ENCODE measurements at regions not wholly inside any gene's neighbourhood (a gene's known extent, or its start where the extent isn't known, plus 50 kb on each side); places are given as distances from the start of the nearest gene placed in this dataset.
"Not testable (repeated sequence)": the region's sequence is repeated elsewhere in the genome, so short reads cannot be mapped to it uniquely, and the experiment has no call there.

DNA sequence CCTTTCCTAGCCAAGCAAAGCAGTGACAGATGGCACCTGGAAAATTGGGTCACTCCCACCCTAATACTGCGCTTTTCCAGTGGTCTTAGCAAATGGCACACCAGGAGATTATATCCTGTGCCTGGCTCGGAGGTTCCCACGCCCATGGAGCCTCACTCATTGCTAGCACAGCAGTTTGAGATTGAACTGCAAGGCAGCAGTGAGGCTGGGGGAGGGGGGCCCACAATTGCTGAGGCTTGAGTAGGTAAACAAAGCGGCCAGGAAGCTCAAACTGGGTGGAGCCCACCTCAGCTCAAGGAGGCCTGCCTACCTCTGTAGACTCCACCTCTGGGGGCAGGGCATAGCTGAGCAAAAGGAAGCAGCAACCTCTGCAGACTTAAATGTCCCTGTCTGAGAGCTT lies 635.0 kb downstream of the C12orf50 start:
- DNase-seq, result not testable (repeated sequence)

DNA sequence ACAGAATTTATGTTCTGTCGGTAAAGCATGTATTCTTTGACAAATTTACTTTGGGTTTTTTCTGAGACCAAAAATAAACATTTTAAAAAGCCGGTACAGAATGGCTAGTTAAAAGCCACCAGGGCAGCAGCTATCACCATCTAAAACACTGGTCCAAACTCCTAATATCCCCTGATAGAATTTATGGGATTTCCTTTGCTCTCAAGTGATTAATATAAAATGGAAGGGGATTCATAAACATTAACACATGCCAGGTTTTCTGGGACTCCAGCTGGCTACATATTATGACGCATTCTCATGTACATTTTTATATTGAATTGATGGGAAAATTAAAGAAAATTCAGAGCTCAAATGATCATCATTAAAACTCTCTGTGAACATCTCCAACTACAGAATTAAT lies 640.8 kb downstream of the C12orf50 start:
- no peak for DNase-seq

DNA sequence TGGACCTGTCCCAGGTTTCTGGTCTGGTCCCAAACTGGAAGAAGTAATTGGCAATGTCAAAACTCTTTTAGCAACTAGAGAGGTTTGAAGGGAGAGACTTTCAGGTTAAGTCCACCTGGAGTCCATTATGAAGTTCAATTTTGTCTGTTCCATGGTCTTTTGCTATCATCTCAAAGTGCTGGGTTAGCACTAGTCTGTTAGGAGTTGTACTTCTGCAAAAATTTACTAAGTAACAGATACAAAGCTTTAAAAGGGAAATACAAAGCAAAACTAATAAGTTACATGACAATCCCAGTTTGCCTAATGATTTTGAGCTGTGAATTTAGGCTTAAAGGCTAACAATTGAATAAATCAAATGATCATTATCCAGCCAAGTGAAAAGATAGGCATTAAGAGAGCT lies 643.9 kb downstream of the C12orf50 start:
- DNase-seq, result no peak

DNA sequence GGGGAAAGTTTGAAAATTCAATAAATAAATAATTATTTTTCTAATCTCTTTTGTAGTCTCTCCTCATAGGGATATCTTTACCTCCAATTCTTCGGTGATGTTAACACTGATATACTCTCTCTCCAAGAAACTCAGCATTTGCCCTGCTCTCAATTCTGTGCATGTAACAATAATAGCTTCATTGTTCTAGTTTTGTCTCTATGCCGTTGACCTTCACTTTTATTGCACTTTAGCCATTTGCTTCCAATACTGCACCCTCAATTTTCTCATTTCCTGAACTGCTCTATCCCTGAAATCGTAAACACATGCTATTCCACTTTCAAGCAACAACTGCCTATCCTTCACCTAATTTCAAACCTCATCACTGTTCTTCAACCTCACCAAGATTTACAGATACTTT lies 645.0 kb downstream of the C12orf50 start:
- DNase-seq, result no peak

DNA sequence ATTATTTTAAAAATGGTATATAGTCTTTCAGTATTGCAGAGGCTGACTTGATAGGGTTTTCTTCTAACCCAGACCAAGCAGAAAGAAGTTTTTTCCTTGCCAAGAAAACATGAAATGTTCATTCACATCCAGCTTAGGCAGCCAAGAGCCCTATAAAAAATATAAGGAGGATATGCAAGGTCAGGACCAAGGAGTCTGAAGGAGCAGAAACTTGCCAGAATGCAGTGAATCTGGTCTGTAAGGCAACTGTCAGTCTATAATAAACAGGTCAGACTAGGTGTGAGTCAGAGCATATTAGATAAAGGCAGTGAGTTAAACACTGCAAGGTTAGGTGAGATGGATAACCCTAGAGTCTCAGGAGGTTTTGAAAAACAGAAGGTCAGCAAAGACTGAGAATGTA lies 645.5 kb downstream of the C12orf50 start:
- DNase-seq, result no peak

DNA sequence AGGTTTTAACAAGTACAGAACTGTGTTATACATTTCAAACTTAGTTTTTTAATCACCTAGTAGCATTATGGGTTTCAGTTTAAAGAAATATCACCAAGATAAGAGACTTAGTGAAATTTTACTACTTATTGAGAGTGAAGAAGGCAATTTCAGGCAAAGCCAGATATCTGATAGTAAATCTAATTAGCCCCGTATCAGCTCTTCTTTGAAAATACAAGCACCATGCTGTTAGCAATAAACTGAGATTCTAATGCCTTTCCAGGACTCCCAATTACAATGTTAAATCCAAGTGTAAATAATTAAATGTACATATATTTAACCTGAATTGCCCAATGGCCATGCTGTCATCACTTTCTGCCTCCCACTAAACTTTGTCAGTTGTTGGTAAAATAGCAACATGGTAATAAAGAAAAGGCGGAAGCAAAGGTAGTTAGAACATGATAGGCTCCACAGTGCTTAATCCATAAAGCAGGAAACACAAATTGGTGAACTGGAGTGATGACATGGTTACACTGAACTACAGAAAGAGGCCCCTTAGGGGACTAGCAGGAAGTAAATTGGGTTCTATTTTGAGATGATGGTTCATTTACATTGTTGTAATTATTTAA lies 646.1 kb downstream of the C12orf50 start:
- DNase-seq, result no peak

DNA sequence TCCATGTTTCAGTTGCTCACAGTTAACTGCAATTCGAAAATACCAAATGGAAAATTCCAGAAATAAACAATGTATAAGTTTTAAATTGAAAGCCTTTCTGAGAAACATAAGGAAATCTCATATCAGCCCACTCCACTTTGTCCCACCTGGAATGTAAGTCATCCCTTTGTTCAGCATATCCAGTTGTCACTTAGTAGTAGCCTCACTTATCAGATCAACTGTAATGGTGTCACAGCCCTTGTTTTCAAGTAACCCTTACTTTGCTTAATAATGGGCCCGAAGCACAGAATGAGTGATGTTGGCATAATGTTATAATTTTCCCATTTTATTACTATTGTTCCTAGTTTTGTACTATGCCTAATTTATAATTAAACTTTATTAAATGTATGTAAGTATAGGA lies 646.8 kb downstream of the C12orf50 start:
- no peak for DNase-seq

DNA sequence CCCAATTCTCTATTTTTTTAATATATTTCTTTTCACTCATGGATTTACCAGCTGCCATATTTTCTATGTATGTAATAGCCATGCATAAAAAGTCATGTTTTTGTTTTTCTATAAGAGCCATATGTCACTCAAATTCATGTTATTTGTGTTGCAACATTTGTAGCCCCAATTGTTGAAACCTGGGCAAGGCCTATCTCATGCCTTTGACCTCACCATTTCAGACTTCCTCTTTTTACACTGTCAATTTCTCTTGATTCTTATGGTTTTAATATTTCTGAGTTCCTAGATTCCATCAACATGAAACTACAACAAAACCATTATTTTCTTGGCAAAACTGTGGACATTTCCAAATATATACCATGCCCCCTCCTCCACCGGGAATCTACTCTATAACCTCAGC lies 647.5 kb downstream of the C12orf50 start:
- DNase-seq, result no peak

DNA sequence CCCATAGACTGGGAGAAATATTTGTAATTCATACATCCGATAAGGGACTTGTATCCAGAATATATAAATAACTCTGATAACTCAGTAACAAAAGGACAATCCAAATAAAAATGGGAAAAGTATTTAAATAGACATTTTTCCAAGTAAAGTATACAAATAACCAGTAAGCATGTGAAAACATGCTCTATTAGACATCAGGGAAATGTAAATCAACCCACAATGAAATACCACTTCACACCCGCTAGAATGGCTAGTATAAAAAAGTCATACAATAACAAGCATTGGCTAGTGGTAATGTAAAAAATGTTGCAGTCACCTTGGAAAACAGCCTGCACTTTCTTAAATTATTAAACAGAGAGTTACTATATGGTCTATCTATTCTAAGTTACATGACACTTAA lies 650.7 kb downstream of the C12orf50 start:
- no peak for DNase-seq

DNA sequence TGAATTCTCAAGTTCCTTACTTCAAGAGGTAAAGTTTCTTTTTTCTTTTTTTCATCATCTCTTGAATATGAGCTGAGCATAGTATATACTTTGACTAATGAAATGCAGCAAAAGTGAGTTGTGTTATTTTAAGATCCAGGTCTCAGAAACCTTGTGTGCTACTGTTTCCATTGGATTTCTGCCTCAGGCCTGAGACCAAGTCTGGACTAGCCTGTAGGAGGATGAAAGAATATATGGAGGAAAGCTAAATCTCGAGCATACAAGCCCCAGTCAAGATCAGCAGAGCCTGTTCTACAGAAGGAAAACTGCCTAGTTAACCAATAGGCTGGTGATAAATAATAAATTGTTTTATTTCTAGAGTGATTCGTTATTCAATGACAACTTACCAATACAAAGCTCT lies 652.5 kb downstream of the C12orf50 start:
- no peak for DNase-seq

DNA sequence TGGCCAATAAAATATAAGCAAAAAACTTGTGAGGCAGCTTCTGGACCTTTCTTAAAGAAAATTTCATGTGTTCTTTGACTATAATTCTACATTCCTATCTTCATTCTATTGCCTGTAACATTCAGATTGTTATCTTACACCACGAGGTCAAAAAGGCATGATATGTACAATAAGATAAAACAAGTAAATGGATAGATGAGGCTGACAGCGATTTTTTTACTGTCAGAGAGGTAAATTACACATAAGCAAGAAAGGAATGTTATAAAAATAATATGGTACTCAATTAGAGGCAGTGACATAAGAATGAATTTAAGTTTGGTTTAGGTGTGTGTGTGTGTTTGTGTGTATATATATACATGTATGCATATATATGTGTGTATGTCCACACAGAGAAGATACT lies 660.0 kb downstream of the C12orf50 start:
- no peak for DNase-seq

DNA sequence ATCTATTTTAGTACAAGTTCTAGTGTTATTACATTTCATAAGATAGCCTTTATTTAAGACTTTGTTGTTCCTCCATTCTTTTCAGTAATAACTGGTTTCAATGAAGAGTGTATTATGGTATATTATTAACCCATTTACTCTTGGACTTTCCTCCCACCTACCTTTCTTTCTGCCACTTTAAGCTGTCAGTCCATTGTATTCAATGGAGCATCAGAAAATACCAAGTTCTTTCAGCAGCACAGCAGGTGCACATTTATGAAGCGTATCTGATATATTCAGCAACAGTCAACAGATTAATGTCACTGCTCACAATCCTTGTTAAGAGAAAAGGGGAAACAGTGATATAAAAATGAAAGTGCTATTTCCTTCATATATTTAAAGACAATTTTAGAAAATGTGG lies 660.9 kb downstream of the C12orf50 start:
- no peak for DNase-seq

DNA sequence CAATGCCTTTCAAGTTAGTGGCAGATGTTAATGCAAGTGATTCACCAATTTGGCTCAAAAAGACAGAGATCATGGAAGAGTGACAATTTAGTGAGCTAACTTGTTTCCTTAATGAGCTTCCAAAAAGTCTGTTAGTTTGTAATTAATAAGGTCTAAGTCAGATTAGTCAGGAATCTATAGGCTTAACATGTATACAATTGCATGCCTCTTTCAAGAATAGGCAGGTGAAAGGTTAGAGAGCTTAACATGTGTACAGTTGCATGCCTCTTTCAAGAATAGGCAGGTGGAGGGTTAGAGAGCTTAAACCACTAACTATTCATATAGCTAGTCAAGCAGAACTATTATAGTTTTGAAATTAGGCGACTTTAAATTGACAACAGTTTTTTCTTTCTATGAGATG lies 663.8 kb downstream of the C12orf50 start:
- DNase-seq, result no peak

DNA sequence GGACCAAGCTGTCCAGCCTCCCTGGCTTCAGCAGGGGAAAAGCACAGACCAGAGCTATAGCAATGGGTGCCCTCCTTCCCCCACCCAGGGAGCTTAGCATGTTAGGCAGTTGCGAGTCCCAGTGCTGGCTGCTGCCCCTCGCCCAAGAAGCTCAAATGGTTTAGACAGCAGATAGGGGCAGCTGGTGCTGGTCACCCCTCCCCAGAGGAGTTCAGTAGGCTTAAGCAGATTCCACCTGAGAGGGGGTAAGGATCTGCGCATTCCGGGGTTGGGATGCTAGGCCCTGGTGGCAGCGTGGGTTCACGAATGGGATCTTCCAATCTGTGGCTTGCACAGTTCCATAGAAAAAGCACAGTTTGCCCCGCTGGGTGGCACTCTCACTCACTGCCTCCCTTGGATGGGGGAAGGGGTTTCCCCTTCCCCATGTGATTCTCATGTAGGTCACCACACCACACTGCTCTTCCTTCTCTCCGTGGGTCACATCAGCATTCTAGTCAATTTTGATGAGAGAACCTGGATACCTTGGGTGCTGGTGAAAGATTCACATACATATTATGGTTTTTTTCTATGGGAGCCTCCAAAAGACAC lies 665.6 kb downstream of the C12orf50 start:
- DNase-seq, result no peak

DNA sequence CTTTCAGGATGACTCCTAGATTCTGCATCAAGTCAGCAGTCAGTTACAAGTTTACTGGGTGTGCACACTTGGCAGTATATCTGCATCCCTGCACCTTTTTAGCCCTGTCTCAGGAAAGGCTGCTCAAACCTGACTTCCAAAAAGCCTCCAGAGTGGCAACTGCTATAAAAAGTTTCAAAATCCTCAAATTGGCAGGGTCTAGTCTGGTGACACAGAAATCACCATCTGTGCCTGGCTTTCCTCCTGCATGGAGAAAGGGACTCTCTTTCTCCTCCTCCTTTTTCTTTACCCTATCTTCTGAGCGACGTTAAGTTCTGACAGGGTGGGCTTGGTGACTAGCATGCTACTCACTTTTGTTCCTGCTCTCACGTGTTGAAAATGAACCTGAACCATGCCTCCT lies 679.5 kb downstream of the C12orf50 start:
- DNase-seq, result no peak

DNA sequence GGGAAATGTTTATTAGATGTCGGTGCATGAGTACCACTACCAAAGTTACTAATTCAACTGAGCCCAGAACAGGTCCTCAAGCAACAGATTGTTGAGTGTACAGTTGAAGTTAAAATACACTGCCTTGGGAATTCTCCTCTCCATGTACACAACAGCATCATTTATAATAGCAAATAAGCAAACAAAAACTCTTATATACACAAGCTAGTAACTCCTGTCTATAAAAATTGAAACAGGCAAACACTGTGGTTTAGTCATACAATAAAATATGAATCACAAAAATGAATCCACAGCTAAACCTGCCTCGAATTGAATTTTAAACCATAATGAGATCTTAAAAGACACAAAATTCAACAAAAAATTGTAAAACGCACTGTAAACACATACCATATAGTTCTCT lies 681.1 kb downstream of the C12orf50 start:
- no peak for DNase-seq

DNA sequence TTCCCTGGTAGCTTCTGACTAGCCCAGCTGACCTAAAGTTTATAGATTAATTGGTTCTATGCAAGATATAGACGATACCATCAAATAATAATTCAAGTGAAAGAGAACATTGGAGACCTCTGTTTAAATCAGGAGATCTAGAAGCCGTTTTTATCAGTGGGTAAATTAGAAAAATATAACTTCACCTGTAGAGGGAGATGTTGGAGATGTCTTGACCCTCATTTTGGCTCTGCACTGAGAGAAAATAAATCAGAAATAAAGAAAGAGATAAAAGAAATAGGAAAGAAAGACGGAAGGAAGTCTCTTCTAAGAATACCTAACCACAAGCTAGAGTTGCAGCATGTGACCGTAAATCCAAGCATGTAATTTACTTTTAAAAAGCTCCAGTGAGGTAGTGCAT lies 684.5 kb downstream of the C12orf50 start:
- DNase-seq, result no peak

DNA sequence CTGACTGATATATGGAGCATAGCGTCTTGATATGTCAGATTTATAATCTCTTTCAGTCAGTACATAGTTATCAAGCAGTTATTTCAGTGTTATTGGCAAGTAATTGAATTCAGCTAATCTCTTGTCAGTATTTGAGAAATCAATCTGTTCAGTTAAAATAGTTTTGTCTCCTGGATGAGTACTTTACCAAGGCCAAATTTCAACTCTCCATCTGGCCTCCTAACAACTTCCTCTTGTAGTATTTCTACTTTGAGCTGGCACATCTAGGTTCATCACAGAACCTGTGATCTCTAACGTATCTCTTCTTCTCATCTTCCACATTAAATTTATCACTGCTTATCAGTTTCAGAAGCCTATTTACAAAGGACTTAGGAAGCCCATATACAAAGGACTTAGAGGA lies 690.5 kb downstream of the C12orf50 start:
- DNase-seq, result no peak

DNA sequence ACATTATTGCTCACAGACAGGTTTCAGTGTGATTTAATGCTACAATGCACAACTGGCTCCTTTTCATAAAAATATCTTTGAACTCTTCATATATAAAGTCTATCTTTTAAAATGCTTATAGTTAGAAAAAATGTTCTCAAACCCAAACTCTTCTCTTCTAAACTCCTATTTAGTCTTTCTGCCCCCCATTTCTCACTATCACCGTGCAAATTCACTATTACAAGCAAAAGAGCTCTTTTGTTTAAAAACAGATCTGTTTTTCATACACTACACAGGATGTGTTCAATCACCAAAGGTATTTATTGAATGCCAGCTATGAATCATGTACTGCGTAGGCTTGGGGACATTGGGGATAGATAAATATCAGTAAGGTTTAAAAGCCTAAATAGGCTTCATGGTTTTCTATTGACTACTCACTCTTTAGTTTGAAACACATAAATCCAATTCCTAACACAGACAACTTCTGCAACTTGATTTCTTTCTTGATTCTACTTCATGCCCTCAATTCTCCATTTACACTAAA lies 692.3 kb downstream of the C12orf50 start:
- no peak for DNase-seq

DNA sequence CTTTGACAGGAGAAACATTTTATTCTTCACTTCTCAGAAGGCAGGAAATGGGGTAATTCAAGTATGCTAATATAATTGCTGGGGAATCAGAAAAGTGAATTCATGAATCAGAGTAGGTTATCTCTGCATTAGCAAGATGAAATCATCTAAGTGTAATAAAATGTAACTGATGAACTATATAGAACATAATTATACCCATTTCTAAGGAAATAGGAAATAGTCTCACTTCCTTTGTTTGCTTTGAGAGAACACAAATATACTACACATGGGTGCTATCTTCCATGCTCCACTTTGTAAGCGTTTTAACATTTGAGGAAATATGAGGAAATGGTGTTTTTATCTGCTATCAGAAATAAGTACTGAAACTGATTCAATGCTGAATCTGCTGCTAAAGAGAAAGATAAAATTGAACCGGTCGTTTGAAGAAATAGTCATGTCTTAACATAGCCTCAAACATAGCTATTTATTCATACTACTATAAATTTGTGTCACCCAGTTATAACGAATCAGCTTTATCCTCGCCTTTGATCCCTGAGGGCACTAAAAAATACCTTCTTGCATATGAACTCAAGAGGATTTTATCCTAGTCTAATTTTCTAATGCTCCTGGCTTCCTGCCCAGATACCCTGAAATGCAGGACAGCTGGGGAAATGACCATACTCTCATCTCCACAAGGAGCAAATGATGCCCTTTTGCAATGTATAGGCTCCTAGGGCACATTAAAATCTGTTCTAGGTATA lies 696.0 kb downstream of the C12orf50 start:
- DNase-seq, result no peak

DNA sequence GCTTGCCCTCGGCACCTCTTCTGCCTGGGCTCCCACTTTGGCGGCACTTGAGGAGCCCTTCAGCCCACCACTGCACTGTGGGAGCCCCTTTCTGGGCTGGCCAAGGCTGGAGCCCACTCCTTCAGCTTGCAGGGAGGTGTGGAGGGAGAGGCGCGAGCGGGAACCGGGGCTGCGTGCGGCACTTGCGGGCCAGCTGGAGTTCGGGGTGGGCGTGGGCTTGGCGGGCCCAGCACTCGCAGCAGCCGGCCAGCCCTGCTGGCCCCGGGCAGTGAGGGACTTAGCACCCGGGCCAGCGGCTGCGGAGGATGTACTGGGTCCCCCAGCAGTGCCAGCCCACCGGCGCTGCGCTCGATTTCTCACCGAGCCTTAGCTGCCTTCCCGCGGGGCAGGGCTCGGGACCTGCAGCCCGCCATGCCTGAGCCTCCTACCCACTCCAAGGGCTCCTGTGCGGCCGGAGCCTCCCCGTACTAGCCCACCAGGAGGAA lies 699.1 kb downstream of the C12orf50 start:
- not testable (repeated sequence) for DNase-seq

DNA sequence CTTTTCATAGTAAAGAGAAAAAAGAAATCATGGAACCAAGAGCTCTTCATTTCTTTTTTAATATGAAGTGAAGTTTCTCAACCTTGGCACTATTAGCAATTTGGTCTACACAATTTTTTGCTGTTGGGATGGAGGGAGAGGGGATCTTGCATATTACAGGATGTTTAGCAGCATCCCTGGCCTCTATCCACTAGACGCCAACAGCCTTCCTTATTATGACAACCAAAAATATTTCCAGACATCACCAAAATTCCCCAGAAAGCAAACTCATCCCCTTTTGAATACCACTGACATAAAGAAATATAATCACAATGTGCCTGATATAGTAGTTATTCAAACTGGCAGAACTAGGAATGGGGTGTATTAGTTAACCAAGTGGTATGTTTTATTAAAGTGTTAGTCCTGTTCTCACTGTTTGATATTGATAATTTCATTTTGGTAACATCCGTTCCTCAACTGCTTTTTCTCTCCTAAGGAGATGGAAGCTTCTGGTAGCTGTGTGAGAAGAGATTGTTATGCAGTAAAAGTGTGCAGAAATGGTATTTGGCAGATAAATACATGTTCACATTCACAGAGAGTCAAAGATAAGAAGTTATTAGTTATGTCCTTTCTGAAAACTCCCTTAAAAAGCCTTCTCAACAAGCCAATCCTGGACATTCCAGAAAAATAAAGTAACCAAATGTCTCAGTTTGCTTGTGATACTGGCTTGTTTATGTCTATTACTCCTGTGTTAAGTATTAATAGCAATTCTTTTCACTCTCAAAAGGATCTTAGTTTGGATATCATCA lies 699.9 kb downstream of the C12orf50 start:
- DNase-seq, result no peak

DNA sequence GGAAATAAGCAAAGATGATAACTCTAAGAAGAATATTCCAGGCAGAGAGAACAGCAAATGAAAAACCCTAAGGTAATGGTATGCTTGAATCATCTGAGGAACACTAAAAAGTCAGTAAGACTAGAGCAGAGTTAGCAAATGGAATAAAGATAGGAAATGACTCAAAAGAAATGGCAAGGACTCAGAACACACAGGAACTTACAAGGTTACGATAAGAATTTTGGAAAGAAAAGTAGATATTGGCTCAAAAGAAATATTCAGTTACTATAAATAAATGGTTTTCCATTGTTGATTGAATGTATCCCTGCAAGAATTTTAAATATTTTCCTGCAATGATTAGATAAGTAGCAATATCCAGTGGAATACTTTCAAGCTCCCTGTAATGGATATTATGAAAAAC lies 705.8 kb downstream of the C12orf50 start:
- DNase-seq, result no peak
